HEK293 (cell line): ENCODE measurements at regions not wholly inside any gene's neighbourhood (a gene's known extent, or its start where the extent isn't known, plus 50 kb on each side); places are given as distances from the start of the nearest gene placed in this dataset.

Experiments used
- CTCF ChIA-PET: fragments of 350-600 bp; formaldehyde crosslinking; extraction: SDS; loops from one replicate; lab custom pipeline; 2021; ENCODE audit warnings: antibody characterized with exemption; lab: Yijun Ruan, JAX
- POLR2A ChIA-PET: fragments of 300-600 bp; formaldehyde crosslinking; extraction: SDS; loops from one replicate; lab custom pipeline; 2020; ENCODE audit warnings: antibody characterized with exemption, inconsistent platforms; lab: Yijun Ruan, JAX
- H3K27ac ChIP-seq: fragments of 200-500 bp; sonication (Bioruptor generic); 2 replicates; pipeline ENCODE4 v1.5.1; 2014; ENCODE audit warnings: low read depth, low read length, control low read depth, inconsistent platforms; ENCODE audit errors: extremely low read depth
- H3K36me3 ChIP-seq, 2 experiments: fragments of 200-500 bp in 1 of 2; sonication (Bioruptor generic) in 1 of 2; 1 replicate in 1 of 2; 2 replicates in 1 of 2; pipeline ENCODE4 v1.5.1; 2014 to 2017; ENCODE audit warnings: inconsistent platforms in 2 of 2, low read length in 2 of 2; ENCODE audit not compliant: control insufficient read depth in 2 of 2, insufficient read depth in 1 of 2
- H3K4me1 ChIP-seq: fragments of 200-500 bp; sonication (Bioruptor generic); 2 replicates; pipeline ENCODE4 v1.5.1; 2014; ENCODE audit warnings: mild to moderate bottlenecking, low read length, inconsistent platforms; ENCODE audit not compliant: control insufficient read depth, insufficient read depth
- H3K4me3 ChIP-seq: 2 replicates; pipeline ENCODE4 v1.5.1; 2011; ENCODE audit warnings: low read depth, mild to moderate bottlenecking, control low read depth, low read length, moderate library complexity
- H3K9me3 ChIP-seq: fragments of 200-500 bp; sonication (Bioruptor generic); 2 replicates; pipeline ENCODE4 v1.5.1; 2014; ENCODE audit warnings: low read depth, low read length, inconsistent platforms; ENCODE audit not compliant: control insufficient read depth, insufficient read depth
- BCL11A ChIP-seq: fragments of 450-650 bp; formaldehyde crosslinking; IDR thresholded peaks from 2 replicates; pipeline ENCODE4 v1.5.1; 2016; ENCODE audit warnings: low read depth, missing biosample characterization, missing genetic modification characterization
- HOXC10 ChIP-seq: sonication (generic); formaldehyde crosslinking; IDR thresholded peaks from 2 replicates; pipeline ENCODE4 v1.8.1; 2023; ENCODE audit warnings: mild to moderate bottlenecking, missing genetic modification reagents
- YY1 ChIP-seq: fragments of 450-650 bp; formaldehyde crosslinking; IDR thresholded peaks from 2 replicates; pipeline ENCODE4 v1.5.1; 2018; ENCODE audit warnings: missing biosample characterization, missing genetic modification characterization
- ZBTB8A ChIP-seq: fragments of 450-650 bp; formaldehyde crosslinking; IDR thresholded peaks from 2 replicates; pipeline ENCODE4 v1.5.1; 2016; ENCODE audit warnings: missing biosample characterization, missing genetic modification characterization
- ZFP69B ChIP-seq: fragments of 450-650 bp; formaldehyde crosslinking; IDR thresholded peaks from 2 replicates; pipeline ENCODE4 v1.5.1; 2016; ENCODE audit warnings: missing biosample characterization, missing genetic modification characterization
- ZNF121 ChIP-seq: fragments of 450-650 bp; formaldehyde crosslinking; IDR thresholded peaks from 2 replicates; pipeline ENCODE4 v1.5.1; 2016; ENCODE audit warnings: missing biosample characterization, missing genetic modification characterization
- ZNF202 ChIP-seq: fragments of 450-650 bp; formaldehyde crosslinking; IDR thresholded peaks from 2 replicates; pipeline ENCODE4 v1.5.1; 2016; ENCODE audit warnings: missing biosample characterization, missing genetic modification characterization, borderline replicate concordance
- ZNF211 ChIP-seq: fragments of 450-650 bp; formaldehyde crosslinking; IDR thresholded peaks from 2 replicates; pipeline ENCODE4 v1.5.1; 2016; ENCODE audit warnings: low read depth, missing biosample characterization, missing genetic modification characterization
- ZNF221 ChIP-seq: fragments of 450-650 bp; formaldehyde crosslinking; IDR thresholded peaks from 2 replicates; pipeline ENCODE4 v1.5.1; 2017; ENCODE audit warnings: missing biosample characterization, missing genetic modification characterization, borderline replicate concordance
- ZNF324 ChIP-seq: fragments of 450-650 bp; formaldehyde crosslinking; IDR thresholded peaks from 2 replicates; pipeline ENCODE4 v1.5.1; 2016; ENCODE audit warnings: missing biosample characterization, missing genetic modification characterization
- ZNF354C ChIP-seq: fragments of 450-650 bp; formaldehyde crosslinking; IDR thresholded peaks from 2 replicates; pipeline ENCODE4 v1.5.1; 2016; ENCODE audit warnings: missing biosample characterization, missing genetic modification characterization, low read depth, borderline replicate concordance
- ZNF510 ChIP-seq: fragments of 450-650 bp; formaldehyde crosslinking; IDR thresholded peaks from 2 replicates; pipeline ENCODE4 v1.5.1; 2018; ENCODE audit warnings: mild to moderate bottlenecking, missing genetic modification characterization, missing biosample characterization; ENCODE audit not compliant: insufficient replicate concordance
- ZNF529 ChIP-seq: fragments of 450-650 bp; formaldehyde crosslinking; IDR thresholded peaks from 2 replicates; pipeline ENCODE4 v1.5.1; 2017; ENCODE audit warnings: missing genetic modification characterization, missing biosample characterization; ENCODE audit not compliant: insufficient replicate concordance
- ZNF555 ChIP-seq: fragments of 450-650 bp; formaldehyde crosslinking; conservative IDR thresholded peaks from 2 replicates; pipeline ENCODE4 v1.5.1; 2017; ENCODE audit warnings: missing biosample characterization, mild to moderate bottlenecking, missing genetic modification characterization, inconsistent platforms
- ZNF585B ChIP-seq: fragments of 450-650 bp; formaldehyde crosslinking; IDR thresholded peaks from 2 replicates; pipeline ENCODE4 v1.5.1; 2016; ENCODE audit warnings: missing biosample characterization, missing genetic modification characterization
- ZNF76 ChIP-seq: fragments of 450-650 bp; formaldehyde crosslinking; IDR thresholded peaks from 2 replicates; pipeline ENCODE4; 2016; ENCODE audit warnings: low read depth, missing biosample characterization, missing genetic modification characterization, borderline replicate concordance
- ZNF777 ChIP-seq: fragments of 450-650 bp; formaldehyde crosslinking; IDR thresholded peaks from 2 replicates; pipeline ENCODE4 v1.5.1; 2017; ENCODE audit warnings: missing biosample characterization, missing genetic modification characterization, borderline replicate concordance
- TF ChIP-seq, protein P1 (sequence below): fragments of 450-650 bp; formaldehyde crosslinking; IDR thresholded peaks from 2 replicates; pipeline ENCODE4 v1.5.1; 2017; ENCODE audit warnings: missing biosample characterization, missing genetic modification characterization
- TF ChIP-seq, protein P2 (sequence below): fragments of 450-650 bp; formaldehyde crosslinking; IDR thresholded peaks from 2 replicates; pipeline ENCODE4 v1.5.1; 2016; ENCODE audit warnings: missing biosample characterization, missing genetic modification characterization
- TF ChIP-seq, protein P3 (sequence below): fragments of 450-650 bp; formaldehyde crosslinking; IDR thresholded peaks from 2 replicates; pipeline ENCODE4 v1.5.1; 2017; ENCODE audit warnings: missing biosample characterization, missing genetic modification characterization
- TF ChIP-seq, protein P4 (sequence below): fragments of 450-650 bp; formaldehyde crosslinking; IDR thresholded peaks from 2 replicates; pipeline ENCODE4 v1.5.1; 2016; ENCODE audit warnings: missing biosample characterization, missing genetic modification characterization, low read depth
- TF ChIP-seq, protein P5 (sequence below): fragments of 450-650 bp; IDR thresholded peaks from 2 replicates; pipeline ENCODE4 v1.5.1; 2018; ENCODE audit warnings: missing biosample characterization, missing genetic modification characterization
- TF ChIP-seq, protein P6 (sequence below): fragments of 450-650 bp; formaldehyde crosslinking; IDR thresholded peaks from 2 replicates; pipeline ENCODE4 v1.5.1; 2016; ENCODE audit warnings: missing biosample characterization, missing genetic modification characterization
- TF ChIP-seq, protein P7 (sequence below): fragments of 450-650 bp; formaldehyde crosslinking; IDR thresholded peaks from 2 replicates; pipeline ENCODE4 v1.5.1; 2016; ENCODE audit warnings: missing biosample characterization, missing genetic modification characterization

DNA sequence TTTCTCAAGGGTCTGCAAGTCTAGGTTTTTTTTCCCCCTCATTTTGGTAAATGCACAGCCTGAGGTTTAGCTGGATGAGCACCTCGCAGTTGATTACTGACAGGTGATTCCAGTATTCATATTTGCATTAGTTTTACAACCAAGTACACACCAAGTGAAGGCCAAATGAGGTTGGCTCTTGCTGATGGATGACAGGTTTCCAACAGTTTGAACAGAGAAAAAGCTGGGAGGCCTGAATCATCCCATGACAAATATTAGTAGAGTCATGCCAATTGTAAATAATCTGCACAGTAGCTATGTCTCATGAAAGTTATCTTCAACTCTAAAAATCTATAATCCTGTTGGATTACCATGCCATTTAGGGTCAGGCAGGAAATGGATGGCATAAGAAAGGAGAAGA, 399.8 kb downstream of the HTR7 start:
- no peaks in the 10 kb centered on the region for H3K4me1 ChIP-seq
- CTCF ChIA-PET: no interaction called here
- POLR2A ChIA-PET: no interaction called here

DNA sequence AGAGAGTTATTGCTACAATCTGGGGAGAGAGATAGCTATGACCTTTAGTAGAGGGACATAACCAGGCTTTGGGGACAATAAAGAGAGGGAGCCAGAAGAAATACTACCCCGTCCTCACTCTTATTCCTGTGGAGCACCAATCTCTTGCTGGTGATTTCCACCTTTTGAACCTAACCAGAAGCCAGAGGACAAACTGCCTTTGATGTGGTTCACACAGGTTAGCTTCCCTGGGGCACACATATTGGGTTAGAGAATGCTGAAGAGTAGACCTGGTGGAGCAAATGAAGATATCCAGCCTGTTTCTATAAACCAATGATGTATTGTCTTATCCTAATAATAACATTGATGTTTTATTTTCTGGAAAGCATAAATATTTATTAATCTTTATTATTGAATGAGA, 399.3 kb downstream of the HTR7 start:
- Histone ChIP-seq H3K9me3 (no peaks in the 10 kb centered on the region), H3K27ac (no peak overlapping the region), H3K4me1 (no peaks in the 10 kb centered on the region), H3K4me3 (no peak overlapping the region), H3K36me3 (no peaks in the 10 kb centered on the region)
- ChIA-PET POLR2A (no interaction called here), CTCF (no interaction called here)
- TF ChIP-seq ZBTB8A (tag by site-specific recombination): no peak
- no peak for TF ChIP-seq ZNF121 (tag by site-specific recombination)
- no peak for TF ChIP-seq YY1
- TF ChIP-seq, protein P1, sequence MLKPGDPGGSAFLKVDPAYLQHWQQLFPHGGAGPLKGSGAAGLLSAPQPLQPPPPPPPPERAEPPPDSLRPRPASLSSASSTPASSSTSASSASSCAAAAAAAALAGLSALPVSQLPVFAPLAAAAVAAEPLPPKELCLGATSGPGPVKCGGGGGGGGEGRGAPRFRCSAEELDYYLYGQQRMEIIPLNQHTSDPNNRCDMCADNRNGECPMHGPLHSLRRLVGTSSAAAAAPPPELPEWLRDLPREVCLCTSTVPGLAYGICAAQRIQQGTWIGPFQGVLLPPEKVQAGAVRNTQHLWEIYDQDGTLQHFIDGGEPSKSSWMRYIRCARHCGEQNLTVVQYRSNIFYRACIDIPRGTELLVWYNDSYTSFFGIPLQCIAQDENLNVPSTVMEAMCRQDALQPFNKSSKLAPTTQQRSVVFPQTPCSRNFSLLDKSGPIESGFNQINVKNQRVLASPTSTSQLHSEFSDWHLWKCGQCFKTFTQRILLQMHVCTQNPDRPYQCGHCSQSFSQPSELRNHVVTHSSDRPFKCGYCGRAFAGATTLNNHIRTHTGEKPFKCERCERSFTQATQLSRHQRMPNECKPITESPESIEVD (tag by site-specific recombination): no peak

More for the DNA sequence above, 399.8 kb downstream of the HTR7 start:
- H3K4me3 ChIP-seq: no peak overlapping the region
- H3K9me3 ChIP-seq: no peaks in the 10 kb centered on the region
- H3K27ac ChIP-seq: no peak overlapping the region
- no peaks in the 10 kb centered on the region for H3K36me3 ChIP-seq
- TF ChIP-seq, protein P2, sequence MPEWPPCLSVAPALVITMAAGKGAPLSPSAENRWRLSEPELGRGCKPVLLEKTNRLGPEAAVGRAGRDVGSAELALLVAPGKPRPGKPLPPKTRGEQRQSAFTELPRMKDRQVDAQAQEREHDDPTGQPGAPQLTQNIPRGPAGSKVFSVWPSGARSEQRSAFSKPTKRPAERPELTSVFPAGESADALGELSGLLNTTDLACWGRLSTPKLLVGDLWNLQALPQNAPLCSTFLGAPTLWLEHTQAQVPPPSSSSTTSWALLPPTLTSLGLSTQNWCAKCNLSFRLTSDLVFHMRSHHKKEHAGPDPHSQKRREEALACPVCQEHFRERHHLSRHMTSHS: no peak
- TF ChIP-seq ZFP69B: no peak
- TF ChIP-seq, protein P3, sequence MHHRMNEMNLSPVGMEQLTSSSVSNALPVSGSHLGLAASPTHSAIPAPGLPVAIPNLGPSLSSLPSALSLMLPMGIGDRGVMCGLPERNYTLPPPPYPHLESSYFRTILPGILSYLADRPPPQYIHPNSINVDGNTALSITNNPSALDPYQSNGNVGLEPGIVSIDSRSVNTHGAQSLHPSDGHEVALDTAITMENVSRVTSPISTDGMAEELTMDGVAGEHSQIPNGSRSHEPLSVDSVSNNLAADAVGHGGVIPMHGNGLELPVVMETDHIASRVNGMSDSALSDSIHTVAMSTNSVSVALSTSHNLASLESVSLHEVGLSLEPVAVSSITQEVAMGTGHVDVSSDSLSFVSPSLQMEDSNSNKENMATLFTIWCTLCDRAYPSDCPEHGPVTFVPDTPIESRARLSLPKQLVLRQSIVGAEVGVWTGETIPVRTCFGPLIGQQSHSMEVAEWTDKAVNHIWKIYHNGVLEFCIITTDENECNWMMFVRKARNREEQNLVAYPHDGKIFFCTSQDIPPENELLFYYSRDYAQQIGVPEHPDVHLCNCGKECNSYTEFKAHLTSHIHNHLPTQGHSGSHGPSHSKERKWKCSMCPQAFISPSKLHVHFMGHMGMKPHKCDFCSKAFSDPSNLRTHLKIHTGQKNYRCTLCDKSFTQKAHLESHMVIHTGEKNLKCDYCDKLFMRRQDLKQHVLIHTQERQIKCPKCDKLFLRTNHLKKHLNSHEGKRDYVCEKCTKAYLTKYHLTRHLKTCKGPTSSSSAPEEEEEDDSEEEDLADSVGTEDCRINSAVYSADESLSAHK (tag by site-specific recombination): no peak
- no peak for TF ChIP-seq ZNF555 (tag by site-specific recombination)
- TF ChIP-seq BCL11A (tag by site-specific recombination): no peak
- no peak for TF ChIP-seq ZNF510 (tag by site-specific recombination)
- no peak for TF ChIP-seq ZNF202 (tag by site-specific recombination)
- TF ChIP-seq ZNF585B (tag by site-specific recombination): no peak
- no peak for TF ChIP-seq ZNF76
- no peak for TF ChIP-seq HOXC10 (CRISPR knock-in tag)
- no peak for TF ChIP-seq ZNF354C
- TF ChIP-seq, protein P4, sequence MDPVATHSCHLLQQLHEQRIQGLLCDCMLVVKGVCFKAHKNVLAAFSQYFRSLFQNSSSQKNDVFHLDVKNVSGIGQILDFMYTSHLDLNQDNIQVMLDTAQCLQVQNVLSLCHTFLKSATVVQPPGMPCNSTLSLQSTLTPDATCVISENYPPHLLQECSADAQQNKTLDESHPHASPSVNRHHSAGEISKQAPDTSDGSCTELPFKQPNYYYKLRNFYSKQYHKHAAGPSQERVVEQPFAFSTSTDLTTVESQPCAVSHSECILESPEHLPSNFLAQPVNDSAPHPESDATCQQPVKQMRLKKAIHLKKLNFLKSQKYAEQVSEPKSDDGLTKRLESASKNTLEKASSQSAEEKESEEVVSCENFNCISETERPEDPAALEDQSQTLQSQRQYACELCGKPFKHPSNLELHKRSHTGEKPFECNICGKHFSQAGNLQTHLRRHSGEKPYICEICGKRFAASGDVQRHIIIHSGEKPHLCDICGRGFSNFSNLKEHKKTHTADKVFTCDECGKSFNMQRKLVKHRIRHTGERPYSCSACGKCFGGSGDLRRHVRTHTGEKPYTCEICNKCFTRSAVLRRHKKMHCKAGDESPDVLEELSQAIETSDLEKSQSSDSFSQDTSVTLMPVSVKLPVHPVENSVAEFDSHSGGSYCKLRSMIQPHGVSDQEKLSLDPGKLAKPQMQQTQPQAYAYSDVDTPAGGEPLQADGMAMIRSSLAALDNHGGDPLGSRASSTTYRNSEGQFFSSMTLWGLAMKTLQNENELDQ: no peak
- TF ChIP-seq ZNF777: no peak
- TF ChIP-seq ZNF529 (tag by site-specific recombination): no peak
- TF ChIP-seq, protein P5, sequence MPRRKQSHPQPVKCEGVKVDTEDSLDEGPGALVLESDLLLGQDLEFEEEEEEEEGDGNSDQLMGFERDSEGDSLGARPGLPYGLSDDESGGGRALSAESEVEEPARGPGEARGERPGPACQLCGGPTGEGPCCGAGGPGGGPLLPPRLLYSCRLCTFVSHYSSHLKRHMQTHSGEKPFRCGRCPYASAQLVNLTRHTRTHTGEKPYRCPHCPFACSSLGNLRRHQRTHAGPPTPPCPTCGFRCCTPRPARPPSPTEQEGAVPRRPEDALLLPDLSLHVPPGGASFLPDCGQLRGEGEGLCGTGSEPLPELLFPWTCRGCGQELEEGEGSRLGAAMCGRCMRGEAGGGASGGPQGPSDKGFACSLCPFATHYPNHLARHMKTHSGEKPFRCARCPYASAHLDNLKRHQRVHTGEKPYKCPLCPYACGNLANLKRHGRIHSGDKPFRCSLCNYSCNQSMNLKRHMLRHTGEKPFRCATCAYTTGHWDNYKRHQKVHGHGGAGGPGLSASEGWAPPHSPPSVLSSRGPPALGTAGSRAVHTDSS (tag by site-specific recombination): no peak
- no peak for TF ChIP-seq ZNF324 (tag by site-specific recombination)
- TF ChIP-seq, protein P6, sequence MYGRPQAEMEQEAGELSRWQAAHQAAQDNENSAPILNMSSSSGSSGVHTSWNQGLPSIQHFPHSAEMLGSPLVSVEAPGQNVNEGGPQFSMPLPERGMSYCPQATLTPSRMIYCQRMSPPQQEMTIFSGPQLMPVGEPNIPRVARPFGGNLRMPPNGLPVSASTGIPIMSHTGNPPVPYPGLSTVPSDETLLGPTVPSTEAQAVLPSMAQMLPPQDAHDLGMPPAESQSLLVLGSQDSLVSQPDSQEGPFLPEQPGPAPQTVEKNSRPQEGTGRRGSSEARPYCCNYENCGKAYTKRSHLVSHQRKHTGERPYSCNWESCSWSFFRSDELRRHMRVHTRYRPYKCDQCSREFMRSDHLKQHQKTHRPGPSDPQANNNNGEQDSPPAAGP (tag by site-specific recombination): no peak
- TF ChIP-seq ZNF221 (tag by site-specific recombination): no peak
- TF ChIP-seq, protein P7, sequence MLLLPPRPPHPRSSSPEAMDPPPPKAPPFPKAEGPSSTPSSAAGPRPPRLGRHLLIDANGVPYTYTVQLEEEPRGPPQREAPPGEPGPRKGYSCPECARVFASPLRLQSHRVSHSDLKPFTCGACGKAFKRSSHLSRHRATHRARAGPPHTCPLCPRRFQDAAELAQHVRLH (tag by site-specific recombination): no peak
- TF ChIP-seq ZNF211 (tag by site-specific recombination): no peak
